ENCODE measurements at regions not wholly inside any gene's neighbourhood (a gene's known extent, or its start where the extent isn't known, plus 50 kb on each side); places are given as distances from the start of the nearest gene placed in this dataset.

DNA sequence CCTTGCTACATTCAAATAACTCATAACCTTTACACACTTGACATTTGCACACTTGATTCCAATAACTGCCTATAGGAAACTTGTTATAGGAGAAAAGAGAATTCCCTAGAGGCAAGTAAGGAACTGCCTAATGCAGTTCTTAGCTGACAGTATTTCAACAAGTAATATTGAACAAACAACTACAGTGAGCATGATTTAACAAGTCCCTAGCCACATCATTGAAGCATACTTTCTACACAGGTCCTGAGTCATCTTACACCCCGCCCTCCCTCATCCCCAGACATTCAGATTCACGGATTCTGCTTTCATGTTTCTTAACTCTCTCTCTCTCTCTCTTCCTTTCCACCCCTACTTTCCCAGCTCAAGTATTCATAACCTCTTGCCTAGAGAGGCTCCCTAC lies 153.5 kb downstream of the LSM5 start:
- DNase-seq, result no peak

DNA sequence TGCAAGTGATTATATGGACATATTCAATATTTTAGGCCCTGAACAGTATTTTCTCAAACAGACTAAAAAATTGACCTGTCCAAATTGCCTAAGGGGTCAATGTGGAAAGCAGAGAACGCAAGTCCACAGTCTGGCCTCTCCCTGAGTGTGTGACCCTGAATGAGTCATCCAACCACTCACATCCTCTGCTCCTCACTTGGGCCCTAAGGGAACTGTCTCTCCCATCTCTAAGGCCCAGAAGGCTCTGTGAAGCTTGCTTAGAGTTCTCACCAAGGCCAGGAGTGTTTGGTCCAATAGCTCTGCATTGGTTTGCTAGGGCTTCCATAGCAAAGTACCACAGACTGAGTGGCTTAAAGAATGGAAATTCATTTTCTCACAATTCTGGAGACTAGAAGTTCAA lies 155.1 kb downstream of the LSM5 start:
- DNase-seq, result no peak

DNA sequence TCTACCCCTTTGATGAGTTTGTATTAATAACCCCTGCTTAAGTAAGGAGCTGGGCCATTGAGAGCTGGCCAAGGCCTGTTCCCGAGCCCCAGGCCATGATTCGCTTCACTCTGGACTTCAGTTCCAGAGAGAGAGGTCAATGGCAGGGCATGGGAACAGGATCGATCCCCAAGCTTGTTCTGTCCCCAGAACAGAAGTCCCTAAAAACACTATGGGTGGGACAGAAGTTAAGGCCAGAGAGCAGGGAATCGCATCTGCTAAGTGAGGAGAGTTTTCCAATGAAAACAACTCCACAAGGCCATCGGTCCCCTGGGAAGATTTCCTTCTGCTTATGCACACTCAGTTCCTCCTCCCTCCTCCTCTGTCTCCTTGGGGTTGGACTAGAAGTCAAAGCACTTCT lies 159.6 kb downstream of the LSM5 start:
- DNase-seq, result no peak

DNA sequence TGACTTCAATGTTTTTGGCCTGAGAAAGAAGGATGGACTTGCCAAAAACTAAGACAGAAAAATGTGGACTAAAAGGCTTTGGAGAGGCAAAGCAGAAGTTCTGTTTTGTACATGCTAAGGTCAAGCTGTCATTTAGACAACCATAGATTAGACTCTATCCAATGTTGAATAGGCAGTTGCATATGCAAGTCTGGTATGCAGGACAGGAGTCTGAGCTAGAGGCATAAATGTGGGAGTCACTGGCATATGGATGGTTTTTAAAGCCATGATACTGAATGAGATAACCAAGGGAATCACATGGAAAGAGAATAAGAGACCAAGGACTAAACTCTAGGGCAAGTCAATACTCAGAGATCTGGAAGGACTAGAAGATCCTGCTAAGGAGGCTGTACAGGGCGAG lies 164.1 kb downstream of the LSM5 start:
- no peak for DNase-seq

DNA sequence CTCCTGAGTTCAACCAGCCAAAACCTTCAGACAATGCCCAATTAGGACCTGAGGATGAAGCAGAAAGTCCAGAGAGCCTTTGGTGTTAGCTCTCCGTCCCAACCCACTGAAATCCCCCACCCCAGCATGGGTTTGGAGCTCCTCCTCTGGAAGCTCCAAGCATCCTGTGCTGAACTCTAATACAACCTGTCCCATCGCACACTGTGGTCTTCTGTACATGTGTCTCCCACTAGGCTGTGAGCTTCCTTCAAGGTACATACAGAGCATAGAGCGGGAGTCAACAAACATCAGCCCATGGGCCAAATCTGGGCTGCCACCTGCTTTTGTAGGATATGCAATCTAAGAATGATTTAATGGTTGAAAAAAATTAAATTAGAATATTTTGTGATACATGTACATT lies 166.5 kb downstream of the LSM5 start:
- DNase-seq, result no peak

DNA sequence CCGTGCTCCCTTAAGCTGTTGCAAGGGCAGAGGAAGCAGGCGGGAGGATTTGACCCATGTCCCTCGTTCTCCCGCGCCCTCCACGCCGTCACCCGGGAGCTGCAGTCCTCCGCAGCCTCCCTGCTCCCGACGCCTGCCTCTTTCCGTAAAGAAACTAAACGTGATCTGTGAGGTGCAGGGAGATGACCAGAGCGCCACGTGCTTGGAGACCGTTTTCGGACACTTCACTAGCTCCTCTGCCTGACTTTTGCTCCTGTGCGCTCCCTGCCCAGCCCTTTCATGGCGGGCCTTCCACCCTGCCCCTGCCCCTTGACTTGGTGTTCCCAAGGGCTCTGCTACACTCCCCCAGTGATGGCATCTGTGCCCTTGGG lies 171.2 kb downstream of the LSM5 start:
- no peak for DNase-seq

DNA sequence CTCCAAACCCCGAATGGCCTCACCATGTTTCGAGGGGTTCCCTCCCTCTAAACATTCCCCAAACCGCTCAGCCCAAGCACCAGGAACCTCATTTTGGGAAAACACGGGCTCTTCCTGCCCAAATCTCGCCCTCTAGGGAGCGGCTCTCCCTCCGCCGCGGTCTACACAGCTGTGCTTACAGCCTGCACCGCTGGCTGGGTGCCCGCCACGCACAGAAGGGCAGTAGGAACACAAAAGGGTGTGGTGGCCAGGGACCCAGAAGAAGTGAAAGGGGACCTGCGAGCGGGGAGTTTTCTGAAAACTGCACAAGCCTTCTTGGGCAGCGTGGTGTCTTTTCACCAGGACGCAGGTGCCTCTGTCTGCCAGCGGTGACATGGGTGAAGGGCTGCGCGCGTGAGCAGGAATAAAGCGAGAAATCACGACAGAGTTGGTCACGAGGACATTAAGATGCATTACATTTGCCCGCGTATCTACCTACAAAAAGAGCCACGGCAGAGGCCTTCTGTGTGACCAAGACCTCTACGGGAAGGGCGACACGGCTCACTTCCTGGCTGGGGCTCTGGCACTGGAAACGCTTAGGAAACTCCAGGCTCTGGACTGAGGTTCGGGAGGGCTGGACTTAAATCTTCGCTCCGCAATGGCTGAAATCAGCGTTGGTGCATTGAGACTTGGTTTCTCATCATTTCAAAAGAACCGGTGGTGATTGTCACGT lies 171.7 kb downstream of the LSM5 start:
- DNase-seq, result no peak

DNA sequence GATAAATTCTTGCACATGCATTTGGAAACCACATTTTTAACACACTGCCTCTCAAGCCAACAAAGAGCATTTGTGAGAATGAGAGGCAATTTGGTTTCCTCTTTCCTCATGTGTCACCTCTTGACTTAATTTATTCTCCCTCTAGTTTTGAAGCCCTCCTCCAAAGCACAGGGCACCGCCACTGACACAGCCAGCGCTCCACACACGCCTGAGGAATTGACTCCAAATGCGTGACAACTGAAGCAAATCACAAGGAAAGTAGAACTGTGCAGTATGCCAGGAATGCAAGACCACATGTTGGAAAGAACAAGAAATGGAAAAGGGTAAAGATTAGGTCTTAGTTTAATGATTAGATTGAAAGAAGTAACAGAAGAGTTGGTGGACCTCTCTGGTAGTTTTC lies 173.3 kb downstream of the LSM5 start:
- DNase-seq, result no peak

DNA sequence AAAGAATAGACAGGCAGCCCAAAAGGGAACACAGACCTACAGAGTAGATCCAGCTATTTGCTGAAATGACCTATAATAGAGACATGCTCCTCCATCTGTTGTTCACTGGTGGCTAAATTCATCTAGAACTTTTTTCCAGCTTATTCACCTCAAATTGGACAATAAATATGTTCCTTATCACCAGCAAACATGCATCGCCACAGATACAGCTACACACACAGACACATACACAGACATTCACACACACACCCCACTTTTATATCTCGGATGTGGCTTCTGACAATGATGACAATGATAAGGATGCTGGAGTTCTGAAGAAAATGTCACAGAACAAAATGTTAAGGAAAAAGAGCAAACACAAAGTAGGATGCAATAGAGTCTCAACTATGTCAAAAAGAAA lies 175.4 kb downstream of the LSM5 start:
- no peak for DNase-seq

DNA sequence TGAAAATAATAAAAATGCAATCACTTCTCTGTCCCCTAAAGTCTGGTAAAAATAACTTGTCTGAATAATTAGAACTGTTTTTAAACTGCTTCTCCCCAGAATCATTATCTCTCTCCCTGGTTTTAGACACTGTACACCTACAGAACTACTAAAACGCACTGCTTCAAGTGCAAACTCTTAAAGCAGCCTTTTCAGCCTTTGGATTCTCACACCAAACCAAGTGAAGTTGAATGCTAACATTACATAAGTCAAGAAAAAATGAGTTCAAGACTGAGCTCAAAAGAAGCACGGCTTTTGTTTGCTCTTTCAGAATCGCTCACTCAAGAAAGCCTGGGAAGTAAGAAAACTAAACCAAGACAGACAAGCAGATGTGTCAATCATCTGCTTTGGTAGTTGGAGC lies 188.8 kb downstream of the LSM5 start:
- no peak for DNase-seq

DNA sequence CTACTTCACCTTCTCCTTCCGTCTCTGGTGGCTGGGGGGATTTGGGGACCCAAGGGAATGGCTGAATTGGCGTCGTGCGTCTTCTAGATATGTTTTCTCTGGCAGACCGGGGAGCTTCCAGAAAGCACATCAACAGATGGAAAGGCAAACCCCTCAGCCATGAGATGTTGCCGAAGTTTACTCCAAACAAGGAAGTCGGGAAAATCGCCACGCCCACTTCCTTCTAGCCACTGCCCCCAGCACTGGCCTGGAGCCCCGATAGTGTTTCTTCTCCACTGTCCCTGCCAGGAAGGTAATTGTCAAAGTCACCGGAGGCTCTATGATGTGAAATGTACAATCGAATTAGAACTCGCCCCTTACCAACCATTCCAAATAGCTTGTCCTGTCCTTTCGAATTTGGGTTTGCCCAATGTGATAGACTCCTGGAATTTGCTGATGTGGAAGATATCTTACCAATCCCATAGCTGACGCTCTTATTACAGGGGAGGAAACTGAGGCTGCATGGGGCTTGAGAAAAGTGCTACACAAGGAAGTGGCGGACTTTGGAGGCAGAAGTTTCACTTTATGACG lies 191.0 kb downstream of the LSM5 start:
- DNase-seq, result no peak

DNA sequence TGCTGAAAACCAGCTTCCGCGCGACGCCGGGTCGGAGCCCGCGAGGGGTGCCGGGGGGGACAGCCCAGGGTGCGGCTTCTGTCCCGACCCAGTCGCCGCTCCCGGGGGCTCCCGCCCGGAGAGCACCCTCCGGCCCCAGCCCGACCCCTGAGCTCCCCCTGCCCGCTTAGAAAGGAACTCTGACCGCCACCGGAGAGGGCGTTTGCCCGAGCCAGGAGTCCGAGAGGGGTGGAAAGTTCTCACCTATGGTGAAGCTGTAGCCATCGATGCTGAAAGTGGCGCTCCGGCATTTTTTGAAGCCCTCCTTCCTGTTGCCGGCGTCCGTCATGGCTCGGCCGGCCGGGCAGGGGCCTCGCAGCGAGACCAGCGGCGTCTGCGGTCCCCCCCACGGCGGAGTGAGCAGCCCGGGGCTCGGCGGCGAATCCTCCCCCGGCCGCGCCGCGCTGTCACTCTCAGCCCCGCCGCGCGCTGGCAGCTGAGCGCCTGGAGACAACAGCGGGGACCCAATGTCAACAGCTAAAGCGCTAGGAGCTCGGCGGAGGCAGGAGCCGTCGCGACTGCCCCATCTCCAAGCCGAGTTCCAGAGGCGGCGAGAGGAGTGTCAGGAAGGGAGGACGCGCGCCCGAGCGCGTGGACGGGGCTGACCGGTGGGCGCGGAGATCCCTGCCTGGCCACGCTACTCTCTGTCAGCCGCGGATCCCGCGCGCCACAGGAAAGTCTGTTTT lies 191.6 kb downstream of the LSM5 start:
- no peak for DNase-seq

DNA sequence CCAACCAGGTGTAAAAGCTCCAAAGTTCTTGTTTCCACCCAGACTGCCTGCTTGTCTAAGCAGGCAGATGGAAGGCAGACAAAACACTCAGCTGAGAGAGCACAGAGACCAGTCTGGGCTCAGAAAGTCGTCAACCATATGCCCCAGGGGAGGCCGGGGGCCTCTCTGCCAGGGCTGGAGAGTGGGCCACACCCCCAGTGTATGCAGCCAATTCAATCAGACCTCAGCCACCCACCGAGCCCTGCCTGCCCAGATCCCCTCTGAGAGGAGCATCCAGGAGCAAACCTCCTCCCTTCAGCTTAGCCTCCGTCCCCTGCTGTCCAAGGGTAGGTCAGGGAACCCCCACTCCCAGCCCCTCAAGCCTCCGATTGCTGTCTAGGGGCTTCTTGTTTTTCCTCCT lies 196.3 kb downstream of the LSM5 start:
- no peak for DNase-seq

DNA sequence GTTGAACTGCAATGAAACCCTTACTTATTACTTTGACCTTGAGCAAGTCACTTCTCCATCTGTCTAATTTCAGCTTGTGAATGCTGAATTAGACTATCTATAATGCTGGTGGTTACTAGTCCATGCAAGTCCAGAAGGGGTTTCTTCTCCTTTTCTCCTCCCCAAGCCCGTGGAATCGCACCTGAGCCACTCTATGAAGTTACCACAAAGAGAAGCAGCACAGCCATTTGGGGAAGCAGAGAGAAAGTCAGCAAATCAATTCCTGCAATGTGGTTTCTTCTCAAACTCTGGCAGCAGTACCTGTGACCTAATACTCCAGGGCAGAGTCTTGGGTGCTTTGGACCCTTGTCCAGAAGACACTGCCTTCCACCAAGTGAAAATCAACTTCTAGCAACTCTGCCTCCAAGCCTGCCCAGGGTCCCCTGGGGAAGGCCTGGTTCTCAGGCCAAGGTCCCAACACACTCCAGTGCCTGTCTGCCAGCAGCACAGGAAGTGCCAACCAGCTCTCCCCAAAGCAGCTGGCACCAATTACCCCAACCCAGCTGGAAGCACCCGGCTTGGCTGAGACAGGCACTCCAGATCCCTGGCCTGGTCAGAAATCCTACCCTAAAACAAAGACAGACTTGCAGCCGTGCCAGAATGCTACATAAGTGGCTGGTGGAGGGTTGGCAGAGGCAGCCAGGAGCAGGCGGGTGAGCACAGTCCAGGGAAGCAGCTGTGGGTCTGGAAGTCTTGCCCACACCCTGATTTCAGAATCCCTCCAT lies 200.3 kb downstream of the LSM5 start:
- DNase-seq, result no peak

DNA sequence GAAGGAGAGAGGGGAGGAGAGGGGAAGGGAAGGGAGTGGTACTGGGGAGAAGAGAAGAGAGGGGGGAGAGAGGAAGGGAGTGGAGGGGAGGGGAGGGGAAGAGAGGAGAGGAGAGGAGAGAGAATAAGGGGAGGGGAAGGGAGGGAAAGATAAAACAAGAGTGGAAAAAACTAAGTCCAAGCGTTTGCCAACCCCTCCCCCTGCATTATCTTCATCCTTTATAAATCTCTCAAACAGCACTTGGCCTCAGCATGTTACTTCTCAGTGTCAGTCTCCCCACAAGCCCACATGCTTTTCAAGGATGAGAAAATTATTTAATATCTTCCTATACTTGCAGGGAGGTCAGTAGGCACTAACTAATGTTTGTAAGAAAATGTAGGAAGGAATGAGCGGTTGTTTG lies 204.5 kb downstream of the LSM5 start:
- DNase-seq, result no peak

DNA sequence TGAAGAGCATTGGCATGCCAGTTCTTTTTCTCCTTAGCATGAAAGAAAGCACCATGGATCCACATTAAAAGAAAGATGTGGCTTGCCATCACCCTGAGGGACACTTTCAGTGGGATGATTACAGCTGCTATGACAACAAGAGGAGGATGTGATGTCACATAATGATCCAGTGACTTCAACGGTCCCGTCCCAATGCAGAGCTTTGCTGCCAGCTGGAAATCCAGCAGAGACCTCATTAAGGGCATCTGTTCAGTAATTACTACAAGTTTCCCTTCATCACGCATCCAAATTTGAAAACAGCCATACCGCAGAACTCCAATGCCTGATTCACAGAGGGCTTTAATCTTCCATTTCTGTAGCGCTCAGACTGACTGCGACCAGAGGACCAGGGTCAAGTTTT lies 206.6 kb downstream of the LSM5 start:
- no peak for DNase-seq

DNA sequence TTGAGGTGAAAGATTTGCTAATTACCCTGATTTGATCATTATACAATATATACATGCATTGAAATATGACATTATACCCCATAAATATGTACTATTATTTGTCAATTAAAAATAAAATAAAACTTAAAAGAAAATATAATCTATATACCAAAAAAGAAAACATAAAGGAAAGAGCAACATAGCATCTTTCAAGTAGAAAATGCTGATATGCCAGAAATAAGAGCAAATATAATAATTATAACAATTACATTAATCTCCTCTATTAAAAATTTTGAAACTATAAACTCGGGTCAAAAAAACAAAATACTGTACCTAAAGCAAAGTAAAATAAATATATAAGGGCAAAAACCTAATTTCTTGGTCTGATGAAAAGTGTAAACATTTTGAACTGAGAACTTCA lies 209.3 kb upstream of the PDE1C start:
- no peak for DNase-seq

DNA sequence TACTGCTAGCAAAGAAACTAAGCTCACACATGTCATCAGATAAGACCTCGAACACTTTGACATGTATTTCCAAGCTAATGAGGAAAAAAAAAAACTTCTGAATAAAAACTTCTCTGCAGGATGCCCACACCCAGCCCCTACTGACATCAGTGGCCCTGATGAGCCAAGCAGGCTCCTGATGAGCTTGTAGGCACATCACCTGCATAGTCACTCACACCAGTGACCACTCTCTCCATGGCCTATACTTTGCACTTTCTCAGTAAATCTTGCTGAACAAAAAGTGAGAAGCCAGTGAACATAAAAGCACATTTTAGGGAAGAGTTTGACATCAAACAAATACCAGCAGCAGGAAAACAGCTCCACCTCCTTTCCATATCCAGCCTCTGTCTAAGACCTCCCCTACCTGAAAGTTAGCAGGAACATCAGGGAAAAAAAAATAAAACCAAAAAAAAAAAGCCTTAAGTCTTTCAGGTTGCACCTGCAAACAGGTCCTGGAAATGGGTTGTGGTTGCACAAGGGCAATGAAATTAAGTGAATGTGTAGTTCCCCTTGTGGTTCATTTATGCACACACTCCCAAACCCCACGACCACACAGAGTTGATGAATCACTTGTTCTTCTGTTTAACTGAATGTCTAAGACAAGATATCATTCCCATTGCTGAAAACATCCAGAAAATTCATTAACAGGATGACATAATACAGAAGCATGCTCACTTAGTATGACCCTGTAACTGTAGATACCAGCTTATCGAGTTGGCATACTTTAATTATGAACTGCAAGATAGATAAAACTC lies 205.2 kb upstream of the PDE1C start:
- no peak for DNase-seq

DNA sequence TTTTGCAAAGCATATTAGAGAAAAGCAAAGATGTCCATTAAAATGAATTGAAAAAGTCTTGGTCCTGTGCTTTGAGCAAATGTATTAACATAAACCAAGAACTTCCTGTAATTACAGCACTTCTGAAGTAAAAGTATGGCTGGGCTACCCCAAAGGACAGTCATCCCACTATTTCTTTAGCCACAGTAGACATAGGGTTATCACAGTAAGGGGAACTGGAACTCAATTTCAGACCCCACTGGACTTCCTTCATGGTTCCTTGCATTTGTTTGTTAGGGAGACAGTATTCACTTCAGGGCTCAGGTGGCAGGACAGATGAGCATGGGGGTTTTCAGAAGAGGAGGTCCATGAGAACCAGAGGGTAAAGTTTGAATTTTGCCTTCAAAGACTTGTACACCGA lies 203.1 kb upstream of the PDE1C start:
- DNase-seq, result no peak

DNA sequence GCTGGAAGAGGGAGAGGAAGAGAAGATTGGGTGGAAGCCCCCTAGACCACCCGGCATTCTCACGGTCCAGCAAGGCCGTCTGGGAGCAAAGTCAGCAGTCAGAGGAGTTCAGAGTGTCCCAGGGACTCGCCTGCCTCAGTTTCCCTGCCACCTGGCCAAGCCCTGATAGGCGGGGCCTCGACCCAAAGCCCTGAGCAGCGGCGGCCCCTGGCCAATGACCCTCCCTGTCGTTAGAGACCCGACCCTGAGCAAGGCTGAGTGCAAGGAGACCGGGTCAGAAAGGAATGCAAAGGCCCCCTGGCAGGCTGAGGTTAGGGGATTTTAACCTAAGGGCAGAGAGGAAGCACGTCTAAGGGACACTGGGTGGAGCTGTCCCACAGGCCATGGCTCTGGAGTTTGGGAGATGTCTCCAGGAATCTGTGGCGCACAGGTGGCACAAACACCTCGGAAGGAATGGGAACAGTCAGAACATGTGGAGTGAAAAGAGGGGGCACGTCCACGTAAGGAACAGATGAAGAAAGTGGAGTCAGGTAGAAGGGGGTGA lies 196.8 kb upstream of the PDE1C start:
- DNase-seq, result no peak

DNA sequence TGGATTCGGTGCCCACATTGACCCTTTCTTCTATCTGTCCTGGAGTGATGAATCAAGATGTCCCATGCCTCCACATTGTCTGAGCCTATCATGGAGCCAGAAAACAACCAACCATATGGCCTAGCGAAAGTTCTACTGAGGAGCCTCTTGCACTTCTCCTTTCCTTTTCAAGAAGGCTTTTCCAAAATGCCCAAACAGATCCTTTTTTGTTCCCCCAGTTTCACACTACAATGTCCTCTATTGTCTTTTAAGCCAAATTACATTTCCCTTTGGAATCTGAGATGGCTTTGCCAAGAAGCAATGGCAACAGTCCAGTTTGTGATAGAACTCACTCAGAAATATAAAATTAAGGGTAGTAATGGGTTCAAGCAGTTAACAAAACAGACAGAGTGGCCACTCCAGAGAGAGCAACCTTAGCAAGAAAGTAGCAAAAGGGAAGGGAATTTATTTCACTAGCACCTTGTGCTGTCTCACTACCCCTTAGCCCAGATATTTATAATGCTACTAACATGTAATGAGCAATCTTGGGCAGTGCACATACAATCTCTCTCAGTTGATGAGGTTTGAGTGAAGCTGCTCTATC lies 194.6 kb upstream of the PDE1C start:
- DNase-seq, result no peak

DNA sequence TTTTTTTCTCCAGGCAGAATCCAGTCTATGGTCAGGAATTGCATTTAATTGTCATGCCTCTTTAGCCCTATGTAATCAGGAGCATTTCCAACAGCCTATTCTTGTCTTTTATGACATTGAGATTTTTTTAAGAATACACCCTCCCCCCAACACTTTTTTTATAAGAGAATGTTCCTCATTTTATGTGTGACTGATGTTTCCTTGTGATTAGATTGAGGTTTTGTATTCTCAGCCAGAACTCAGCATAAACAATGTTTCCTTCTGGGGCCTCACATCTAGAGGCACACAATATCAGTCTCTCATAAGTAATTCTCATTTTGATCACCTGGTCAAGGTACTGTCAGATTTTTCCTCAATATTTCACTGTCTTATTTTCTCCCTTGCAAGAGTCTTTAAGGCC lies 193.4 kb upstream of the PDE1C start:
- DNase-seq, result no peak

Data from stimulated activated naive CD4-positive, alpha-beta T cell (primary cell).